ENCODE measurements at regions not wholly inside any gene's neighbourhood (a gene's known extent, or its start where the extent isn't known, plus 50 kb on each side); places are given as distances from the start of the nearest gene placed in this dataset.

DNA sequence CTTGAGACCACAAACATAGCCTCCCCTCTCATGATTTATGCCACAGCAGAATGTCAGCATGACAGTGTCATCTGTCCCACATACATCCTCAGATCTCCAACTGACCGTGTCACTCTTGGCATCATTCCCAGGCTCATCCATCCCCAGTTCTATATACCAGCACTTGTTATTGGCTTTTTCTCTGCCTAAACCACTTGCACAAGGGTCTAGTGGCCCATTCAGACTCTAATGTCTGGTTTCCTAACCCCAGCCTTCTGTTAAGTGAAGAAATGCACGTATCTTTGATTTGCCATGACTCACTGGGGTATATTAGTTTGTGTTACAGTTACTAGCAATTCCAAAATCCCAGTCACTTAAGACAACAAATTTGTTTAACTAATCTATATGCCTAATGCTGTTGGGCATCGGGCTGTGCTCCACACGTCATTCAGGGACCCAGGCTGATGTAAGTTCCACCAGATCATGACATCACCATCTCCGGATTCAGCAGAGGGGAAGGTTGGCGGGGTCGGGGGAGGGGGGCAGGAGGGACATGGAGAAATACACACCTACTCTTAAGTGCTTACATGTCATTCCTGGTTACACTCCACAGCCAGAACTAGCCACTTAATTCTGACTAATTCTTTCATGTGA lies 517.4 kb downstream of the BUD13 start:
- Histone ChIP-seq H3K9me3 (ENCODE audit: control insufficient read depth, insufficient read depth, low read depth, low read length) (no peaks in the 10 kb centered on the region), H3K27ac (ENCODE audit: insufficient read depth, low read length) (no peak overlapping the region), H3K36me3 (ENCODE audit: control insufficient read depth, insufficient read depth, low read length) (no peaks in the 10 kb centered on the region), H3K79me2 (ENCODE audit: control insufficient read depth, insufficient read depth, low read length) (no peaks in the 10 kb centered on the region), H3K4me3 (replicated peaks in 1 of 4; ENCODE audit: control extremely low read depth in 1 of 4, insufficient read depth in 1 of 4, low read depth in 3 of 4, low read length in 4 of 4) (no peak overlapping the region), H2AFZ (ENCODE audit: low read length) (no peak overlapping the region), H3K4me2 (ENCODE audit: extremely low read depth, insufficient read depth, low read length) (no peak overlapping the region), H4K20me1 (ENCODE audit: control insufficient read depth, extremely low read depth, insufficient read depth, low read length) (no peaks in the 10 kb centered on the region), H3K9ac (ENCODE audit: insufficient read depth, low read length) (no peak overlapping the region), H3K27me3 (ENCODE audit: control insufficient read depth, insufficient read depth, low read length) (no peaks in the 10 kb centered on the region), H3K4me1 (ENCODE audit: control insufficient read depth, extremely low read depth, insufficient read depth, low read length) (no peaks in the 10 kb centered on the region)
- TF ChIP-seq EZH2 (IDR thresholded peaks at IDR 0.05; ENCODE audit: low read length, missing control alignments) (no peak), CTCF (conservative IDR thresholded peaks at IDR 0.05 in 1 of 2, IDR thresholded peaks at IDR 0.05 in 1 of 2; ENCODE audit: low read depth in 1 of 2, low read length in 2 of 2) (no peak)
- no peak for DNase-seq (ENCODE audit: low read depth in 2 of 2)

DNA sequence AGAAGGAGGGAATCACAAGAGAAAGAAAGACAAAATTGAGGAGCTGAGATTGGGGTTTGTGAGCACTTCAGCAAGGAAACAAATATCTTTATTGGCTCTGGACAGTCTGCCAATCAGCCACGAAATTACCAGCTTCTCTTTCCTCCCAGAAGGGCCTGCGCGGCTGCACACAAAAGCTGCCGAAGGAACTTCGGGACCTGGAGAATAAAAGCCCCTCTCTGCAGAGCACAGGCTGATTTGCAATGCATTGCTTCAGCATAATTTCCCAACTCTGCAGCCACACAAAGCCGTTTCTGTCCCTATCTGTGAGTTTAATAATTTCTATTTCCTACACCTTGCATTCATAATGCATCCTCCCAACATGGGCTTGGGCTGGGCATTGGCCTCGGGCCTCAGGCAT lies 522.6 kb downstream of the BUD13 start:
- Histone ChIP-seq H3K79me2 (ENCODE audit: control insufficient read depth, insufficient read depth, low read length) (no peaks in the 10 kb centered on the region), H4K20me1 (ENCODE audit: control insufficient read depth, extremely low read depth, insufficient read depth, low read length) (no peaks in the 10 kb centered on the region), H3K27me3 (ENCODE audit: control insufficient read depth, insufficient read depth, low read length) (no peaks in the 10 kb centered on the region), H3K27ac (ENCODE audit: insufficient read depth, low read length) (no peak overlapping the region), H3K4me3 (replicated peaks in 1 of 4; ENCODE audit: control extremely low read depth in 1 of 4, insufficient read depth in 1 of 4, low read depth in 3 of 4, low read length in 4 of 4) (no peak overlapping the region), H3K4me1 (ENCODE audit: control insufficient read depth, extremely low read depth, insufficient read depth, low read length) (no peaks in the 10 kb centered on the region), H3K4me2 (ENCODE audit: extremely low read depth, insufficient read depth, low read length) (no peak overlapping the region), H3K9ac (ENCODE audit: insufficient read depth, low read length) (no peak overlapping the region), H3K36me3 (ENCODE audit: control insufficient read depth, insufficient read depth, low read length) (no peaks in the 10 kb centered on the region), H2AFZ (ENCODE audit: low read length) (no peak overlapping the region), H3K9me3 (ENCODE audit: control insufficient read depth, insufficient read depth, low read depth, low read length) (no peaks in the 10 kb centered on the region)
- TF ChIP-seq CTCF (conservative IDR thresholded peaks at IDR 0.05 in 1 of 2, IDR thresholded peaks at IDR 0.05 in 1 of 2; ENCODE audit: low read depth in 1 of 2, low read length in 2 of 2) (no peak), EZH2 (IDR thresholded peaks at IDR 0.05; ENCODE audit: low read length, missing control alignments) (no peak)
- no peak for DNase-seq (ENCODE audit: low read depth in 2 of 2)

DNA sequence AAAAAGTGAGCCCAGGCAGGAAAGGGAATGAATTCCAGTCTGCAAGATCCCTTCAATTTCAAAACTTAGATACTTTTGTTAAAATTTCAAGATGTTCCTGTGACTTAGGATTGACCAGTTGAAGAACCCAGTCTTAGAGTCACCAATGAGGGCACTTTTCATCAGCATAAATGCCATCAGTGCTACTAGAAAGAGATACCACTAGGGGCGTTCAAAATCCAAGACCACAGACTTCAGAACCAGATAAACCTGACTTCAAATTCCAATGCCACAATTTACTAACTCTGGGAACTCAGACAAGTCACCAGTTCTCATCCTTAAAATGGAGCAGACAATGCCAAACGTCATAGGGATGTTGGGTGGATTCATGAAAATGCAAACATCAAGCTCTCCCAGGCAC lies 523.2 kb downstream of the BUD13 start:
- Histone ChIP-seq H3K36me3 (ENCODE audit: control insufficient read depth, insufficient read depth, low read length) (no peaks in the 10 kb centered on the region), H3K27me3 (ENCODE audit: control insufficient read depth, insufficient read depth, low read length) (no peaks in the 10 kb centered on the region), H3K9ac (ENCODE audit: insufficient read depth, low read length) (no peak overlapping the region), H2AFZ (ENCODE audit: low read length) (no peak overlapping the region), H3K4me2 (ENCODE audit: extremely low read depth, insufficient read depth, low read length) (no peak overlapping the region), H3K4me3 (replicated peaks in 1 of 4; ENCODE audit: control extremely low read depth in 1 of 4, insufficient read depth in 1 of 4, low read depth in 3 of 4, low read length in 4 of 4) (no peak overlapping the region), H3K4me1 (ENCODE audit: control insufficient read depth, extremely low read depth, insufficient read depth, low read length) (no peaks in the 10 kb centered on the region), H3K9me3 (ENCODE audit: control insufficient read depth, insufficient read depth, low read depth, low read length) (no peaks in the 10 kb centered on the region), H3K79me2 (ENCODE audit: control insufficient read depth, insufficient read depth, low read length) (no peaks in the 10 kb centered on the region), H4K20me1 (ENCODE audit: control insufficient read depth, extremely low read depth, insufficient read depth, low read length) (no peaks in the 10 kb centered on the region), H3K27ac (ENCODE audit: insufficient read depth, low read length) (no peak overlapping the region)
- no peak for TF ChIP-seq EZH2 (IDR thresholded peaks at IDR 0.05; ENCODE audit: low read length, missing control alignments)
- no peak for DNase-seq (ENCODE audit: low read depth in 2 of 2)
